HL-60 (cell line): ENCODE measurements at regions not wholly inside any gene's neighbourhood (a gene's known extent, or its start where the extent isn't known, plus 50 kb on each side); places are given as distances from the start of the nearest gene placed in this dataset.
"Not testable (repeated sequence)": the region's sequence is repeated elsewhere in the genome, so short reads cannot be mapped to it uniquely, and the experiment has no call there.

Experiments
- DNase-seq, 2 experiments: peaks; one replicate each; pipeline ENCODE4 v3.0.0-alpha.2; 2010 to 2020; ENCODE audit warnings: low read depth in 1 of 2, low spot score in 1 of 2
- H3K27ac ChIP-seq: fragments of 250-450 bp; sonication (Bioruptor Pico); replicated peaks from 2 replicates; pipeline ENCODE4 v1.5.1; 2020; ENCODE audit warnings: mild to moderate bottlenecking, moderate library complexity
- H3K27me3 ChIP-seq: fragments of 250-450 bp; sonication (Bioruptor Pico); 2 replicates; pipeline ENCODE4 v1.5.1; 2021; ENCODE audit warnings: mild to moderate bottlenecking, moderate library complexity; ENCODE audit not compliant: insufficient read depth, poor library complexity, severe bottlenecking
- H3K4me3 ChIP-seq: replicated peaks from 2 replicates; pipeline ENCODE4 v1.5.1; 2011; ENCODE audit warnings: mild to moderate bottlenecking, control low read depth, low read length; ENCODE audit not compliant: insufficient read depth
- CTCF ChIP-seq: IDR thresholded peaks from one replicate; pipeline ENCODE4 v1.5.1; 2011; ENCODE audit warnings: low read length, control low read depth, inconsistent platforms; ENCODE audit not compliant: insufficient read depth
- GABPA ChIP-seq: IDR thresholded peaks from 2 replicates; pipeline ENCODE4 v1.6.1; 2012; ENCODE audit warnings: low read depth
- POLR2AphosphoS5 ChIP-seq: IDR thresholded peaks from 2 replicates; pipeline ENCODE4 v1.6.1; 2012; ENCODE audit warnings: low read depth
- REST ChIP-seq: IDR thresholded peaks from 2 replicates; pipeline ENCODE4 v1.6.1; 2012; ENCODE audit warnings: low read depth; ENCODE audit not compliant: insufficient replicate concordance
- SPI1 ChIP-seq: IDR thresholded peaks from 2 replicates; pipeline ENCODE4 v1.6.1; 2012; ENCODE audit warnings: low read depth, mild to moderate bottlenecking, borderline replicate concordance

GRCh38 chr5:52283221-52283620, 504.5 kb upstream of the ITGA1 start:
- no peak overlapping the region for H3K4me3 ChIP-seq
- DNase-seq, result no peak
- TF ChIP-seq POLR2AphosphoS5 (no peak), SPI1 (no peak), GABPA (no peak)
- H3K27ac ChIP-seq, result no peak overlapping the region
- H3K27me3 ChIP-seq, result no peaks in the 10 kb centered on the region

- DNase-seq, result no peak
- Histone ChIP-seq H3K4me3 (no peak overlapping the region), H3K27ac (no peak overlapping the region), H3K27me3 (no peaks in the 10 kb centered on the region)
- TF ChIP-seq CTCF (no peak), POLR2AphosphoS5 (no peak), GABPA (no peak), SPI1 (no peak), REST (no peak)
These were observed 486.9 kb upstream of the ITGA1 start for GRCh38 chr5:52300703-52301372.

- not testable (repeated sequence) for H3K27ac ChIP-seq, H3K4me3 ChIP-seq, DNase-seq, H3K27me3 ChIP-seq
These were observed 482.9 kb upstream of the ITGA1 start for GRCh38 chr5:52304816-52305215.

GRCh38 chr5:52328220-52328806, 459.4 kb upstream of the ITGA1 start:
- Histone ChIP-seq H3K27me3 (no peaks in the 10 kb centered on the region), H3K4me3 (no peak overlapping the region), H3K27ac (no peak overlapping the region)
- TF ChIP-seq POLR2AphosphoS5 (no peak), CTCF (no peak), REST (no peak), GABPA (no peak), SPI1 (no peak)
- DNase-seq, result no peak
